ENCODE measurements at regions not wholly inside any gene's neighbourhood (a gene's known extent, or its start where the extent isn't known, plus 50 kb on each side); places are given as distances from the start of the nearest gene placed in this dataset.

- 51 to 83% (median 67%) methylated on average over 4 of the region's 4 CpGs for WGBS, 5 donors
- no peak overlapping the region for H3K27ac ChIP-seq
- no peaks in the 10 kb centered on the region for H3K4me1 ChIP-seq
- peaks cover 0 to 24% (median 0%) of the 10 kb centered on the region in 8 donors for H3K9me3 ChIP-seq
- TF ChIP-seq POLR2AphosphoS5 (IDR thresholded peaks at IDR 0.05) (no peak), POLR2A (IDR thresholded peaks at IDR 0.05) (no peak), CTCF (IDR thresholded peaks at IDR 0.05 in 8 of 11, conservative IDR thresholded peaks at IDR 0.05 in 3 of 11) (no peak)
- H3K36me3 ChIP-seq, result no peaks in the 10 kb centered on the region
- no peak overlapping the region for H3K4me3 ChIP-seq
- DNase-seq, result no peak
- H3K27me3 ChIP-seq (replicated peaks in 1 of 7), result no peaks in the 10 kb centered on the region
- intact Hi-C loops (cut with DNase I; ENCODE audit: low total_unique reads), result no loop called here
Measured at GRCh38 chr13:37390735-37391134, 207.8 kb downstream of the POSTN start.

- H3K4me1 ChIP-seq, result no peaks in the 10 kb centered on the region
- no peak for TF ChIP-seq POLR2A (IDR thresholded peaks at IDR 0.05)
- TF ChIP-seq POLR2AphosphoS5 (IDR thresholded peaks at IDR 0.05), result no peak
- no peak for TF ChIP-seq CTCF (IDR thresholded peaks at IDR 0.05 in 8 of 11, conservative IDR thresholded peaks at IDR 0.05 in 3 of 11)
- H3K9me3 ChIP-seq, result no peaks in the 10 kb centered on the region
- 33 to 66% (median 45%) methylated on average over 2 of the region's 2 CpGs for WGBS, 5 donors
- no peaks in the 10 kb centered on the region for H3K36me3 ChIP-seq
- no peak for DNase-seq
- H3K27me3 ChIP-seq (replicated peaks in 1 of 7), result no peaks in the 10 kb centered on the region
- intact Hi-C loops (cut with DNase I; ENCODE audit: low total_unique reads), result no loop called here
- no peak overlapping the region for H3K4me3 ChIP-seq
- no peak overlapping the region for H3K27ac ChIP-seq
Measured at GRCh38 chr13:37385956-37386670, 212.5 kb downstream of the POSTN start.

GRCh38 chr13:37385248-37385647 lies 213.3 kb downstream of the POSTN start:
- TF ChIP-seq POLR2A (IDR thresholded peaks at IDR 0.05) (no peak), CTCF (IDR thresholded peaks at IDR 0.05 in 8 of 11, conservative IDR thresholded peaks at IDR 0.05 in 3 of 11) (no peak), POLR2AphosphoS5 (IDR thresholded peaks at IDR 0.05) (no peak)
- Histone ChIP-seq H3K4me3 (no peak overlapping the region), H3K4me1 (no peaks in the 10 kb centered on the region), H3K27me3 (replicated peaks in 1 of 7) (no peaks in the 10 kb centered on the region), H3K36me3 (no peaks in the 10 kb centered on the region), H3K9me3 (no peaks in the 10 kb centered on the region), H3K27ac (no peak overlapping the region)
- DNase-seq, result no peak
- WGBS, 5 donors, result 75 to 85% (median 82%) methylated on average over 4 of the region's 4 CpGs
- intact Hi-C loops (cut with DNase I; ENCODE audit: low total_unique reads), result no loop called here

- TF ChIP-seq POLR2AphosphoS5 (IDR thresholded peaks at IDR 0.05) (no peak), CTCF (IDR thresholded peaks at IDR 0.05 in 8 of 11, conservative IDR thresholded peaks at IDR 0.05 in 3 of 11) (no peak), POLR2A (IDR thresholded peaks at IDR 0.05) (no peak)
- no peak for DNase-seq
- Histone ChIP-seq H3K9me3 (no peaks in the 10 kb centered on the region), H3K36me3 (no peaks in the 10 kb centered on the region), H3K4me1 (no peaks in the 10 kb centered on the region), H3K27ac (no peak overlapping the region), H3K4me3 (no peak overlapping the region), H3K27me3 (replicated peaks in 1 of 7) (no peaks in the 10 kb centered on the region)
- intact Hi-C loops (cut with DNase I; ENCODE audit: low total_unique reads), result no loop called here
- 85 to 96% (median 92%) methylated on average over 2 of the region's 2 CpGs for WGBS, 5 donors
Measured at GRCh38 chr13:37383856-37384370, 214.7 kb downstream of the POSTN start.
